ENCODE measurements at regions not wholly inside any gene's neighbourhood (a gene's known extent, or its start where the extent isn't known, plus 50 kb on each side); places are given as distances from the start of the nearest gene placed in this dataset.
"Not testable (repeated sequence)": the region's sequence is repeated elsewhere in the genome, so short reads cannot be mapped to it uniquely, and the experiment has no call there.

DNA sequence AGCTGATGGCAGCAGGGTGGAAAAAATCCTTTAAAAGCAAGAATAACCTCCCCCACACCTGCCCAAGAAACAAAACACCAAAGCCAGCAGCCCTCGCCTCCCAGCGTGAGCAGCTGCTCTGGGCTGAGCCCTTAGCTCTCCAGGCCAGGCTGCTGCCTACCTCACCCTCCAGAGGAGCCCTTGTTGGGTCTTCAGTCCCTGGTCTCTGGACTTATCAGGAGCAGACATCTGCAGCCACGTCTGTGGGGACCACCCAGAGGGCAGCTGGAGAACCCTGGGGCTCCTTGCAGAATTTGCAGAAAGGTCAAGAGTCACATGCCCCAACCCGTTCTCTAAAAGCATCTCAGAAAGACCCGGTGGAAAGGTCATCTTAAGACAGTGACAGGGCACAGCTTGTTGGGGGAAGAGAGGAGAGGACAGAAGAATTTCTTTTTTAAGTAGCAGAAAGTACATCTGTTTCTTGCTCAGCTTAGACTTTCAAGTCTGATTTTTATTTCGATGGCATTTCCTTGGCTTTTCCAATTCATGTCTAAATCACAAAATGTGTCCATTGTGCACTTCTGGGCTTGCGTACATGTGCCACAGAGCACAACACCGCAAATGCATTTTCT, 425.7 kb upstream of the NFE2L3 start:
- no peak for FAIRE-seq
- TF ChIP-seq TAF1 (IDR thresholded peaks at IDR 0.05; ENCODE audit: borderline replicate concordance, low read depth, low read length) (no peak), POLR2AphosphoS5 (IDR thresholded peaks at IDR 0.05; ENCODE audit: low read depth, low read length) (no peak), POLR2A (IDR thresholded peaks at IDR 0.05; ENCODE audit: low read depth, low read length) (no peak)
- no peak for DNase-seq (ENCODE audit: insufficient read length)

DNA sequence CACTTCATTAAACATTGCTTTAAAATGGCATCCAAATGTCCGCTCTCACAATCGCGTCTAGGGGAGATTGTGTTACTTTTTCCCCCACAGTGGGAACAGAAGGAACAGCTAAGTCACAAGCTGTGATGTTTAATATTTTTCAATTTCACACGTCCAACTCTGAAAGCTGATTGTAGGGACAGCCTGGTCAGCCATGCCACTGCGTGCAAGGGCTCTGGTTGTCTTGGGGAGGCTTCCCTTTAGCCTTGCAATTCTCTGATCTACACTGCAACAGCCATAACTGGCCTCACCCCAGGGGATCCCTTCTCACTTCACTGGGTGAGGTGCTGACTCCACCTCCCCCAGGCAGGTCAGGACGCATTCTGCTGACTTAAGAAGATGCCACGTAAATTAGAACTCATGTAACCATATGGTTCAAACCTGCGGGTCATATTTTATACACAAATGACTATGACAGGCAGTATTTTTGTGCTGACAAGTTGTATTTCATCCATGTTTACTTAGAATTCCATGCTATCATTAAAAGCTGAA, 425.2 kb upstream of the NFE2L3 start:
- DNase-seq (ENCODE audit: insufficient read length) (no peak), FAIRE-seq (no peak)
- TF ChIP-seq POLR2AphosphoS5 (IDR thresholded peaks at IDR 0.05; ENCODE audit: low read depth, low read length): no peak
- TF ChIP-seq TAF1 (IDR thresholded peaks at IDR 0.05; ENCODE audit: borderline replicate concordance, low read depth, low read length): no peak
- TF ChIP-seq POLR2A (IDR thresholded peaks at IDR 0.05; ENCODE audit: low read depth, low read length): no peak

GRCh38 chr7:25727446-25727845, 424.6 kb upstream of the NFE2L3 start:
- no peak for TF ChIP-seq POLR2A (IDR thresholded peaks at IDR 0.05; ENCODE audit: low read depth, low read length)
- no peak for TF ChIP-seq TAF1 (IDR thresholded peaks at IDR 0.05; ENCODE audit: borderline replicate concordance, low read depth, low read length)
- TF ChIP-seq POLR2AphosphoS5 (IDR thresholded peaks at IDR 0.05; ENCODE audit: low read depth, low read length): no peak
- DNase-seq (ENCODE audit: insufficient read length) (no peak), FAIRE-seq (no peak)

DNA sequence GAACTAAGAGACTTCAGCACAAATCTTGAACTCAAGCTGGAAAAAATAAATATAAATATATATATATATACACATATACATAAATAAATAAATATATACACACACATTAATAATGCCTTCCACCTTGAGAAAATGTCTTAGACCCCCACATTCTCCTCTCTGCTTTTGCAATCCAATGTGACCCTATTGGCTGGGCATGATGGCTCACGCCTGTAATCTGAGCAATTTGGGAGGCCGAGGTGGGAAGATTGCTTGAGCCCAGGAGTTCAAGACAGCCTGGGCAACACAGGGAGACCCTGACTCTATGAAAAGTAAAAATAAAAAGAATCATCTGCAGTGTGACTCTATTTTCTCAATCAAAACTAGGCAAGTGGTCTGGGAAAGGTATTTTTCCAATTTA, 424.1 kb upstream of the NFE2L3 start:
- DNase-seq (ENCODE audit: insufficient read length) (no peak), FAIRE-seq (no peak)
- TF ChIP-seq POLR2A (IDR thresholded peaks at IDR 0.05; ENCODE audit: low read depth, low read length) (no peak), TAF1 (IDR thresholded peaks at IDR 0.05; ENCODE audit: borderline replicate concordance, low read depth, low read length) (no peak), POLR2AphosphoS5 (IDR thresholded peaks at IDR 0.05; ENCODE audit: low read depth, low read length) (no peak)

- no peak for FAIRE-seq
- TF ChIP-seq POLR2A (IDR thresholded peaks at IDR 0.05; ENCODE audit: low read depth, low read length): no peak
- TF ChIP-seq POLR2AphosphoS5 (IDR thresholded peaks at IDR 0.05; ENCODE audit: low read depth, low read length): no peak
- no peak for TF ChIP-seq TAF1 (IDR thresholded peaks at IDR 0.05; ENCODE audit: borderline replicate concordance, low read depth, low read length)
- no peak for DNase-seq (ENCODE audit: insufficient read length)
Measured at GRCh38 chr7:25731068-25731845, 420.7 kb upstream of the NFE2L3 start.

DNA sequence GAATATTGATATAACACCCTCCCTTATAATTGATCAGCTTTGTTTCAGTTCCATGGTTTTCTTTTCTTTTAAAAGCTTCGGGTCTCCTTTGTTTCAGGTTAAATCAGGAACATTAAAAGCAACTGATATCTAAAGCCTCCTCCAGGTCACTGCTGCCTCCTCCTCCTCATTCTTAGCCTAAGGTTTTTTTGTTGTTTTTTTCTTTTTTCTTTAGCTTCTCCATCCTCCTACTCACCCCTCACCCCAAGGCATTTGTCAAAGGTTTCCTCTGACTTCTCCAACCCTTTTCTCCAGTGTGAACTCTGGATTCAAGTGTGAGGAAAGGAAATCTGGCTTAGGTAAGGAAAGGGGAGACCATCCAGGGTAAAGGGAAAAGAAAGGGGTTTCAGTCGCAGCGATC, 420.2 kb upstream of the NFE2L3 start:
- DNase-seq (ENCODE audit: insufficient read length) (no peak), FAIRE-seq (no peak)
- TF ChIP-seq POLR2AphosphoS5 (IDR thresholded peaks at IDR 0.05; ENCODE audit: low read depth, low read length): no peak

DNA sequence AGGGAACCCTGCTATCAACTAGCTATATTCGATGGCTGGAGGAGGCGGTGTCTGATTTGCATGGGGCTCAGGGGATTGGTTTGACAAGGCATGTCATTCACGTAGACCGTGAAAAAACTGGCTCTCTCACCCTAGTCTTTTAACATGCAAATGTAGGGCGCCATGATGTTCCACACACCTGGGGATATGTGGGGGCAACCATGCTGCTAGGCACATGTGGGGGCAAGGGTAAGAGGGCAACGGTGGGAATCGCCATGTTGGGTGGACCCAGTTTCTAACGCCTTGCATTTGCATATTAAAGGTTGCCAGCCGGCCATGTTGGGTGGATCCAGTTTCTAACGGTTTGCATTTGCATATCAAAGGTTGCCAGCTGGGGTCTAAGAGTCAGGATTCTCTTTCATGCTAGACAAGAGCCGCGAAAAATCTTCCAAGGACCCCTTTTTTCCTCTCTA, 419.2 kb upstream of the NFE2L3 start:
- TF ChIP-seq POLR2A (IDR thresholded peaks at IDR 0.05; ENCODE audit: low read depth, low read length) (no peak), TAF1 (IDR thresholded peaks at IDR 0.05; ENCODE audit: borderline replicate concordance, low read depth, low read length) (no peak), POLR2AphosphoS5 (IDR thresholded peaks at IDR 0.05; ENCODE audit: low read depth, low read length) (no peak)
- DNase-seq (ENCODE audit: insufficient read length) (no peak), FAIRE-seq (no peak)

GRCh38 chr7:25735674-25736242, 416.2 kb upstream of the NFE2L3 start:
- FAIRE-seq: no peak
- no peak for DNase-seq (ENCODE audit: insufficient read length)
- TF ChIP-seq POLR2AphosphoS5 (IDR thresholded peaks at IDR 0.05; ENCODE audit: low read depth, low read length): no peak
- no peak for TF ChIP-seq TAF1 (IDR thresholded peaks at IDR 0.05; ENCODE audit: borderline replicate concordance, low read depth, low read length)
- TF ChIP-seq POLR2A (IDR thresholded peaks at IDR 0.05; ENCODE audit: low read depth, low read length): no peak

- DNase-seq (ENCODE audit: insufficient read length) (no peak), FAIRE-seq (no peak)
- TF ChIP-seq TAF1 (IDR thresholded peaks at IDR 0.05; ENCODE audit: borderline replicate concordance, low read depth, low read length) (no peak), POLR2A (IDR thresholded peaks at IDR 0.05; ENCODE audit: low read depth, low read length) (no peak), POLR2AphosphoS5 (IDR thresholded peaks at IDR 0.05; ENCODE audit: low read depth, low read length) (no peak)
Measured at GRCh38 chr7:25738528-25738927, 413.5 kb upstream of the NFE2L3 start.

DNA sequence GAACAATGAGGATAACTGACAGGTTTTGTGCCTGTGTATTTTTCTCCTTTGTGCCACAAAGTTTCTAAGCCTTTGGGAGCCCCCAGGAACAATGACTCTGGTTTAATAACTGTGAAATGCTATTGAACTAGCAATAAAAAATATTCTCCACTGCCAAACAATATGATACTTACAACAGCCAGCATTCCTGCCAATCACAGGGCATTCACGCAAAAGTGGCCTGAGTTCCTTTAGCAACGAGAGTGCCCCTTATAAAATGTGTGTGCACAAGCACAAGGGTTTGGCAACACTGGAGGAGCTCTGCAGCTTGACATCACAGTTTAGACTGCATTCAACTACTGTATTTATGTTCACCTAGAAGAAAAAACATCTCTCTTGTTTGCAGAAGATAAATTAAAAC, 412.9 kb upstream of the NFE2L3 start:
- FAIRE-seq: no peak

GRCh38 chr7:25742316-25742715, 409.7 kb upstream of the NFE2L3 start:
- no peak for DNase-seq (ENCODE audit: insufficient read length)
- TF ChIP-seq POLR2A (IDR thresholded peaks at IDR 0.05; ENCODE audit: low read depth, low read length) (no peak), POLR2AphosphoS5 (IDR thresholded peaks at IDR 0.05; ENCODE audit: low read depth, low read length) (no peak), TAF1 (IDR thresholded peaks at IDR 0.05; ENCODE audit: borderline replicate concordance, low read depth, low read length) (no peak)
- FAIRE-seq: no peak

More for the DNA sequence above, 412.9 kb upstream of the NFE2L3 start:
- TF ChIP-seq POLR2AphosphoS5 (IDR thresholded peaks at IDR 0.05; ENCODE audit: low read depth, low read length): no peak
- TF ChIP-seq POLR2A (IDR thresholded peaks at IDR 0.05; ENCODE audit: low read depth, low read length): no peak
- TF ChIP-seq TAF1 (IDR thresholded peaks at IDR 0.05; ENCODE audit: borderline replicate concordance, low read depth, low read length): no peak
- no peak for DNase-seq (ENCODE audit: insufficient read length)

DNA sequence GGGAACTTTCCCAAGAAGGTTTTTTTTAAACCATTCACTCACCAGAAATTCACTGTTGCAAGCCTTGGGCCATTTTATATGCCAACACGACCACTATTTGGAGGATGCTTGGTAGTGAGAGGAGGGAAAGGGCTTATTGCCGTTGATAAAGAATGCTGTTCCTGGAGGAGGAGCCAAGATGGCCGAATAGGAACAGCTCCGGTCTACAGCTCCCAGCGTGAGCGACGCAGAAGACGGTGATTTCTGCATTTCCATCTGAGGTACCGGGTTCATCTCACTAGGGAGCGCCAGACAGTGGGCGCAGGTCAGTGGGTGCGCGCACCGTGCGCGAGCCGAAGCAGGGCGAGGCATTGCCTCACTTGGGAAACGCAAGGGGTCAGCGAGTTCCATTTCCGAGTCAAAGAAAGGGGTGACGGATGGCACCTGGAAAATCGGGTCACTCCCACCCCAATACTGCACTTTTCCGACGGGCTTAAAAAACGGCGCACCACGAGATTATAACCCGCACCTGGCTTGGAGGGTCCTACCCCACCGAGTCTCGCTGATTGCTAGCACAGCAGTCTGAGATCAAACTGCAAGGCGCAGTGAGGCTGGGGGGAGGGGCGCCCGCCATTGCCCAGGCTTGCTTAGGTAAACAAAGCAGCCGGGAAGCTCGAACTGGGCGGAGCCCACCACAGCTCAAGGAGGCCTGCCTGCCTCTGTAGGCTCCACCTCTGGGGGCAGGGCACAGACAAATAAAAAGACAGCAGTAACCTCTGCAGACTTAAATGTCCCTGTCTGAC, 408.1 kb upstream of the NFE2L3 start:
- FAIRE-seq; DNase-seq (ENCODE audit: insufficient read length): not testable (repeated sequence)
